ENCODE measurements at regions not wholly inside any gene's neighbourhood (a gene's known extent, or its start where the extent isn't known, plus 50 kb on each side); places are given as distances from the start of the nearest gene placed in this dataset.

DNA sequence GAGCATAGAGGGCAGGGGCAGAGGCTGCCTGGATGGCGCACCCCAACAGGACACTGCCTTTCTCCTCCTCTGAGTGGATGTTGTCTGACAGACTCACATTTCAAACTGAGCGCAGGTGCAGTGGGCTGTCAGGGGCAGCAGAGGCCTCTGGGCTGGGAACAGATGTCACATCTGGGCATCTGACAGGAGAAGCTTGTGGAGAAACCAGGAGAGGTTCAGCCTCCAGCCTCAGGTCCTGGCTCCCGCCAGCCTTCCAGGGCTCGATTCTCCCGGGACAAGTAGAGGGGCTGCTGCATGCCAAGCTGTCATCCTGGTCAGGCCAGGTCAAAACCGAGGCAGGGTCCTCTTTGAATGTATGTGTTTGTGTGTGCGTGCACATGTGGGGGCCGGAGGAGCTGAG is 67.7 kb upstream of the SDK2 start:
- POLR2A ChIA-PET: interaction anchor here (1.3 kb wide), 1 partner anchor 127 kb away, joined by 3 read pairs; no protein-coding TSS in a partner anchor
- H3K27ac Mint-ChIP-seq: no peak overlapping the region
- peaks cover 19 to 28% of the 10 kb centered on the region in 2 donors for H3K4me1 ChIP-seq (ENCODE audit: control insufficient read depth in 2 of 2, insufficient read depth in 2 of 2, low read length in 2 of 2)

DNA sequence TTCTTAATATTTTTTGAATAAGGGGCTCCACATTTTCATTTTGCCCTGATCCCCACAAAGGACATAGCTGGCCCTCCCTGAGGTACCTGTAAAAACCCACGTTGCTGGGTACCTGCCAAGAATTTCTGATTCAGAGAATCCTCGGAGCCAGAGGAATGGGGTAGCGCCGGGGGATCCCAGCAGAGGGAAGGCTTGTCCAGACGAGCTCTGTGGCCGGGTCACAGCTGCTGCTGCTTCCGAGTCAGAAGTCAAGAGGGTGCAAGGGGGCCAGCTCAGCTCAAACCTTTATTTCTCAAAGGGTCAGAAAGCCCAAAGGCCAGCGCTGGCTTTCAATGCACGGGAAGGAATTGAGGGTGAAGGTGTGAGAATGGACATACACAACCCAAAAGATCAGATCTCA is 68.9 kb upstream of the SDK2 start:
- H2AFZ ChIP-seq (ENCODE audit: insufficient read depth, low read depth, low read length, poor library complexity, severe bottlenecking): no peak overlapping the region
- 78% methylated on average over 8 of the region's 9 CpGs for WGBS (ENCODE audit: insufficient coverage)
- ChIA-PET POLR2A (no interaction called here), CTCF (interaction anchor here (0.6 to 7.9 kb wide), 4 partner anchors 66 to 1000 kb away, joined by 3 to 153 read pairs (median 10); no protein-coding TSS in a partner anchor)
- no peaks in the 10 kb centered on the region for H3K36me3 ChIP-seq (replicated peaks in 1 of 2; ENCODE audit: control extremely low read depth in 1 of 2, control insufficient read depth in 1 of 2, extremely low read depth in 1 of 2, insufficient read depth in 2 of 2, low read length in 1 of 2)
- DNase-seq (no peak), ATAC-seq (ENCODE audit: low read depth) (no peak)
- H3K4me1 ChIP-seq (ENCODE audit: control insufficient read depth in 2 of 2, insufficient read depth in 2 of 2, low read length in 2 of 2): peaks cover 19 to 28% of the 10 kb centered on the region in 2 donors
- H3K9ac ChIP-seq (ENCODE audit: low read length): no peak overlapping the region
- Mint-ChIP-seq H3K27me3 (peaks cover 17% of the 10 kb centered on the region), H3K4me1 (peaks cover 22% of the 10 kb centered on the region), H3K4me3 (no peak overlapping the region), H3K27ac (no peak overlapping the region), H3K9me3 (ENCODE audit: insufficient read depth) (no peaks in the 10 kb centered on the region)
- TF ChIP-seq, protein P1, sequence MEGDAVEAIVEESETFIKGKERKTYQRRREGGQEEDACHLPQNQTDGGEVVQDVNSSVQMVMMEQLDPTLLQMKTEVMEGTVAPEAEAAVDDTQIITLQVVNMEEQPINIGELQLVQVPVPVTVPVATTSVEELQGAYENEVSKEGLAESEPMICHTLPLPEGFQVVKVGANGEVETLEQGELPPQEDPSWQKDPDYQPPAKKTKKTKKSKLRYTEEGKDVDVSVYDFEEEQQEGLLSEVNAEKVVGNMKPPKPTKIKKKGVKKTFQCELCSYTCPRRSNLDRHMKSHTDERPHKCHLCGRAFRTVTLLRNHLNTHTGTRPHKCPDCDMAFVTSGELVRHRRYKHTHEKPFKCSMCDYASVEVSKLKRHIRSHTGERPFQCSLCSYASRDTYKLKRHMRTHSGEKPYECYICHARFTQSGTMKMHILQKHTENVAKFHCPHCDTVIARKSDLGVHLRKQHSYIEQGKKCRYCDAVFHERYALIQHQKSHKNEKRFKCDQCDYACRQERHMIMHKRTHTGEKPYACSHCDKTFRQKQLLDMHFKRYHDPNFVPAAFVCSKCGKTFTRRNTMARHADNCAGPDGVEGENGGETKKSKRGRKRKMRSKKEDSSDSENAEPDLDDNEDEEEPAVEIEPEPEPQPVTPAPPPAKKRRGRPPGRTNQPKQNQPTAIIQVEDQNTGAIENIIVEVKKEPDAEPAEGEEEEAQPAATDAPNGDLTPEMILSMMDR (IDR thresholded peaks at IDR 0.05): no peak
- no peak for TF ChIP-seq EZH2 (IDR thresholded peaks at IDR 0.05; ENCODE audit: borderline replicate concordance, insufficient read depth, low read depth, low read length, poor library complexity, severe bottlenecking)
- no peaks in the 10 kb centered on the region for H3K79me2 ChIP-seq (ENCODE audit: control insufficient read depth, insufficient read depth, low read length)
- no peak overlapping the region for H3K4me3 ChIP-seq (ENCODE audit: control extremely low read depth in 1 of 5, extremely low read depth in 1 of 5, insufficient read depth in 1 of 5, low read depth in 2 of 5, low read length in 4 of 5)
- no peaks in the 10 kb centered on the region for H3K9me3 ChIP-seq (ENCODE audit: control extremely low read depth in 1 of 3, control insufficient read depth in 2 of 3, insufficient read depth in 1 of 3, low read length in 2 of 3)
- no peaks in the 10 kb centered on the region for H4K20me1 ChIP-seq (ENCODE audit: control insufficient read depth, insufficient read depth, low read length, poor library complexity, severe bottlenecking)
- intact Hi-C loops (cut with micrococcal nuclease): loop anchor here (5.0 kb wide), 2 partner anchors 71 to 986 kb away; partner anchors contain the start of gene SDK2
- no peak overlapping the region for H3K27ac ChIP-seq (ENCODE audit: low read length in 2 of 2)
- peaks cover 0 to 15% (median 3%) of the 10 kb centered on the region in 4 experiments for H3K27me3 ChIP-seq (replicated peaks in 1 of 4; ENCODE audit: control extremely low read depth in 1 of 4, control insufficient read depth in 3 of 4, insufficient read depth in 4 of 4, low read length in 3 of 4)
- no peak overlapping the region for H3K4me2 ChIP-seq (replicated peaks; ENCODE audit: low read depth, low read length, poor library complexity, severe bottlenecking)

More for the DNA sequence above, 67.7 kb upstream of the SDK2 start:
- 100% methylated on average over 5 of the region's 8 CpGs for WGBS (ENCODE audit: insufficient coverage)
- CTCF ChIA-PET: interaction anchor here (1.1 to 7.9 kb wide), 8 partner anchors 11 to 283 kb away, joined by 3 to 153 read pairs (median 8); no protein-coding TSS in a partner anchor
- peaks cover 5% of the 10 kb centered on the region for H3K9me3 Mint-ChIP-seq (ENCODE audit: insufficient read depth)
- no peak overlapping the region for H3K4me3 ChIP-seq (ENCODE audit: control extremely low read depth in 1 of 5, extremely low read depth in 1 of 5, insufficient read depth in 1 of 5, low read depth in 2 of 5, low read length in 4 of 5)
- H3K9me3 ChIP-seq (ENCODE audit: control extremely low read depth in 1 of 3, control insufficient read depth in 2 of 3, insufficient read depth in 1 of 3, low read length in 2 of 3): peaks cover 0 to 4% (median 0%) of the 10 kb centered on the region in 3 donors
- no peak overlapping the region for H2AFZ ChIP-seq (ENCODE audit: insufficient read depth, low read depth, low read length, poor library complexity, severe bottlenecking)
- intact Hi-C loops (cut with micrococcal nuclease): loop anchor here (2.0 to 5.0 kb wide), 4 partner anchors 70 to 985 kb away; partner anchors contain the start of gene SDK2
- no peak overlapping the region for H3K9ac ChIP-seq (ENCODE audit: low read length)
- H3K27ac ChIP-seq (ENCODE audit: low read length in 2 of 2): no peak overlapping the region
- H3K27me3 Mint-ChIP-seq: peaks cover 21% of the 10 kb centered on the region
- no peaks in the 10 kb centered on the region for H3K79me2 ChIP-seq (ENCODE audit: control insufficient read depth, insufficient read depth, low read length)
- no peaks in the 10 kb centered on the region for H3K36me3 ChIP-seq (replicated peaks in 1 of 2; ENCODE audit: control extremely low read depth in 1 of 2, control insufficient read depth in 1 of 2, extremely low read depth in 1 of 2, insufficient read depth in 2 of 2, low read length in 1 of 2)
- no peak overlapping the region for H3K4me3 Mint-ChIP-seq
- H3K4me2 ChIP-seq (replicated peaks; ENCODE audit: low read depth, low read length, poor library complexity, severe bottlenecking): peak overlapping the region; percentile 45
- H4K20me1 ChIP-seq (ENCODE audit: control insufficient read depth, insufficient read depth, low read length, poor library complexity, severe bottlenecking): no peaks in the 10 kb centered on the region
- TF ChIP-seq EZH2 (IDR thresholded peaks at IDR 0.05; ENCODE audit: borderline replicate concordance, insufficient read depth, low read depth, low read length, poor library complexity, severe bottlenecking): no peak
- TF ChIP-seq, protein P1 (IDR thresholded peaks at IDR 0.05): no peak
- DNase-seq: no peak
- peaks cover 22% of the 10 kb centered on the region for H3K4me1 Mint-ChIP-seq
- no peak for ATAC-seq (ENCODE audit: low read depth)
- H3K27me3 ChIP-seq (replicated peaks in 1 of 4; ENCODE audit: control extremely low read depth in 1 of 4, control insufficient read depth in 3 of 4, insufficient read depth in 4 of 4, low read length in 3 of 4): peaks cover 0 to 15% (median 3%) of the 10 kb centered on the region in 4 experiments

All from B cell (primary cell).